ENCODE measurements at regions not wholly inside any gene's neighbourhood (a gene's known extent, or its start where the extent isn't known, plus 50 kb on each side); places are given as distances from the start of the nearest gene placed in this dataset.
A peak's percentile ranks its signal among the peaks of the same experiment; 100 is the strongest.

GRCh38 chr11:13062115-13062514 lies 53.0 kb downstream of the RASSF10 start:
- no peak overlapping the region for H3K27ac ChIP-seq
- no peak for DNase-seq (ENCODE audit: low read depth, low spot score)

GRCh38 chr11:13064593-13064992 lies 55.5 kb downstream of the RASSF10 start:
- no peak overlapping the region for H3K27ac ChIP-seq
- no peak for DNase-seq (ENCODE audit: low read depth, low spot score)

- no peak overlapping the region for H3K27ac ChIP-seq
- DNase-seq (ENCODE audit: low read depth, low spot score), result no peak
Observed at GRCh38 chr11:13065200-13065787, 56.2 kb downstream of the RASSF10 start.

- no peak overlapping the region for H3K27ac ChIP-seq
- DNase-seq (ENCODE audit: low read depth, low spot score), result no peak
Observed at GRCh38 chr11:13068211-13068610, 59.1 kb downstream of the RASSF10 start.

- peak overlapping the region; percentile 77 for H3K27ac ChIP-seq
- DNase-seq (ENCODE audit: low read depth, low spot score), result peak; percentile 97
Observed at GRCh38 chr11:13073119-13073981, 64.2 kb downstream of the RASSF10 start.

- no peak for DNase-seq (ENCODE audit: low read depth, low spot score)
- H3K27ac ChIP-seq, result no peak overlapping the region
Observed at GRCh38 chr11:13074714-13075464, 65.8 kb downstream of the RASSF10 start.

GRCh38 chr11:13076961-13077360 lies 67.8 kb downstream of the RASSF10 start:
- peak overlapping the region; percentile 42 for H3K27ac ChIP-seq
- no peak for DNase-seq (ENCODE audit: low read depth, low spot score)

GRCh38 chr11:13080861-13081260 lies 71.7 kb downstream of the RASSF10 start:
- no peak for DNase-seq (ENCODE audit: low read depth, low spot score)
- no peak overlapping the region for H3K27ac ChIP-seq

- H3K27ac ChIP-seq, result no peak overlapping the region
- DNase-seq (ENCODE audit: low read depth, low spot score), result no peak
Observed at GRCh38 chr11:13082588-13082987, 73.5 kb downstream of the RASSF10 start.

- H3K27ac ChIP-seq, result peak overlapping the region; percentile 91
- no peak for DNase-seq (ENCODE audit: low read depth, low spot score)
Observed at GRCh38 chr11:13090228-13090708, 81.2 kb downstream of the RASSF10 start.

GRCh38 chr11:13091373-13091772 lies 82.3 kb downstream of the RASSF10 start:
- DNase-seq (ENCODE audit: low read depth, low spot score), result peak; percentile 65
- peak overlapping the region; percentile 91 for H3K27ac ChIP-seq

- DNase-seq (ENCODE audit: low read depth, low spot score), result no peak
Observed at GRCh38 chr11:13091804-13092203, 82.7 kb downstream of the RASSF10 start.

GRCh38 chr11:13094930-13095687 lies 86.0 kb downstream of the RASSF10 start:
- peak overlapping the region; percentile 36 for H3K27ac ChIP-seq
- no peak for DNase-seq (ENCODE audit: low read depth, low spot score)

More at GRCh38 chr11:13091804-13092203, 82.7 kb downstream of the RASSF10 start:
- H3K27ac ChIP-seq, result peak overlapping the region; percentile 91

- peak overlapping the region; percentile 54 for H3K27ac ChIP-seq
- DNase-seq (ENCODE audit: low read depth, low spot score), result peak; percentile 83
Observed at GRCh38 chr11:13098063-13098462, 88.9 kb downstream of the RASSF10 start.

GRCh38 chr11:13098616-13099289 lies 89.6 kb downstream of the RASSF10 start:
- H3K27ac ChIP-seq, result peak overlapping the region; percentile 54
- no peak for DNase-seq (ENCODE audit: low read depth, low spot score)

GRCh38 chr11:13101644-13102512 lies 92.8 kb downstream of the RASSF10 start:
- no peak for DNase-seq (ENCODE audit: low read depth, low spot score)
- H3K27ac ChIP-seq, result no peak overlapping the region

GRCh38 chr11:13102513-13102840 lies 93.4 kb downstream of the RASSF10 start:
- H3K27ac ChIP-seq, result no peak overlapping the region
- no peak for DNase-seq (ENCODE audit: low read depth, low spot score)

- H3K27ac ChIP-seq, result no peak overlapping the region
- DNase-seq (ENCODE audit: low read depth, low spot score), result no peak
Observed at GRCh38 chr11:13102865-13103539, 93.9 kb downstream of the RASSF10 start.

All from epithelial cell of prostate (primary cell).